ENCODE measurements at regions not wholly inside any gene's neighbourhood (a gene's known extent, or its start where the extent isn't known, plus 50 kb on each side); places are given as distances from the start of the nearest gene placed in this dataset.

- no peak for DNase-seq (ENCODE audit: low spot score)
Measured at GRCh38 chr1:4273243-4273642, 373.2 kb upstream of the C1orf174 start.

- no peak for DNase-seq (ENCODE audit: low spot score)
Measured at GRCh38 chr1:4273747-4274146, 373.7 kb upstream of the C1orf174 start.

- no peak for DNase-seq (ENCODE audit: low spot score)
Measured at GRCh38 chr1:4275083-4275482, 375.0 kb upstream of the C1orf174 start.

- DNase-seq (ENCODE audit: low spot score), result no peak
Measured at GRCh38 chr1:4276238-4276637, 376.2 kb upstream of the C1orf174 start.

GRCh38 chr1:4277598-4277997 is 376.8 kb upstream of the AJAP1 start:
- DNase-seq (ENCODE audit: low spot score), result no peak

GRCh38 chr1:4284976-4285375 is 369.4 kb upstream of the AJAP1 start:
- no peak for DNase-seq (ENCODE audit: low spot score)

GRCh38 chr1:4292861-4293260 is 361.5 kb upstream of the AJAP1 start:
- DNase-seq (ENCODE audit: low spot score), result no peak

- DNase-seq (ENCODE audit: low spot score), result no peak
Measured at GRCh38 chr1:4298361-4299083, 355.9 kb upstream of the AJAP1 start.

- no peak for DNase-seq (ENCODE audit: low spot score)
Measured at GRCh38 chr1:4301007-4301406, 353.4 kb upstream of the AJAP1 start.

- no peak for DNase-seq (ENCODE audit: low spot score)
Measured at GRCh38 chr1:4303303-4303702, 351.1 kb upstream of the AJAP1 start.

GRCh38 chr1:4305526-4306301 is 348.7 kb upstream of the AJAP1 start:
- no peak for DNase-seq (ENCODE audit: low spot score)

- no peak for DNase-seq (ENCODE audit: low spot score)
Measured at GRCh38 chr1:4306559-4307467, 347.6 kb upstream of the AJAP1 start.

GRCh38 chr1:4307468-4307845 is 347.0 kb upstream of the AJAP1 start:
- DNase-seq (ENCODE audit: low spot score), result no peak

- no peak for DNase-seq (ENCODE audit: low spot score)
Measured at GRCh38 chr1:4307911-4308545, 346.4 kb upstream of the AJAP1 start.

GRCh38 chr1:4308806-4309205 is 345.6 kb upstream of the AJAP1 start:
- DNase-seq (ENCODE audit: low spot score), result no peak

- DNase-seq (ENCODE audit: low spot score), result no peak
Measured at GRCh38 chr1:4309676-4310320, 344.6 kb upstream of the AJAP1 start.

- no peak for DNase-seq (ENCODE audit: low spot score)
Measured at GRCh38 chr1:4310396-4310923, 343.9 kb upstream of the AJAP1 start.

- no peak for DNase-seq (ENCODE audit: low spot score)
Measured at GRCh38 chr1:4312024-4312423, 342.4 kb upstream of the AJAP1 start.

GRCh38 chr1:4315202-4315601 is 339.2 kb upstream of the AJAP1 start:
- no peak for DNase-seq (ENCODE audit: low spot score)

GRCh38 chr1:4317207-4317606 is 337.2 kb upstream of the AJAP1 start:
- no peak for DNase-seq (ENCODE audit: low spot score)

GRCh38 chr1:4318720-4319119 is 335.7 kb upstream of the AJAP1 start:
- DNase-seq (ENCODE audit: low spot score), result no peak
